ENCODE measurements at regions not wholly inside any gene's neighbourhood (a gene's known extent, or its start where the extent isn't known, plus 50 kb on each side); places are given as distances from the start of the nearest gene placed in this dataset.

GRCh38 chr3:99434190-99434589 lies 204.2 kb upstream of the COL8A1 start:
- no peak for DNase-seq
- intact Hi-C loops (cut with DNase I; ENCODE audit: low total_unique reads), result no loop called here
- Histone ChIP-seq H3K4me1 (no peaks in the 10 kb centered on the region), H3K36me3 (no peaks in the 10 kb centered on the region), H3K27ac (no peak overlapping the region), H3K4me3 (no peak overlapping the region), H3K27me3 (no peaks in the 10 kb centered on the region), H3K9me3 (no peaks in the 10 kb centered on the region)
- TF ChIP-seq POLR2A (IDR thresholded peaks at IDR 0.05) (no peak), CTCF (IDR thresholded peaks at IDR 0.05) (no peak)

DNA sequence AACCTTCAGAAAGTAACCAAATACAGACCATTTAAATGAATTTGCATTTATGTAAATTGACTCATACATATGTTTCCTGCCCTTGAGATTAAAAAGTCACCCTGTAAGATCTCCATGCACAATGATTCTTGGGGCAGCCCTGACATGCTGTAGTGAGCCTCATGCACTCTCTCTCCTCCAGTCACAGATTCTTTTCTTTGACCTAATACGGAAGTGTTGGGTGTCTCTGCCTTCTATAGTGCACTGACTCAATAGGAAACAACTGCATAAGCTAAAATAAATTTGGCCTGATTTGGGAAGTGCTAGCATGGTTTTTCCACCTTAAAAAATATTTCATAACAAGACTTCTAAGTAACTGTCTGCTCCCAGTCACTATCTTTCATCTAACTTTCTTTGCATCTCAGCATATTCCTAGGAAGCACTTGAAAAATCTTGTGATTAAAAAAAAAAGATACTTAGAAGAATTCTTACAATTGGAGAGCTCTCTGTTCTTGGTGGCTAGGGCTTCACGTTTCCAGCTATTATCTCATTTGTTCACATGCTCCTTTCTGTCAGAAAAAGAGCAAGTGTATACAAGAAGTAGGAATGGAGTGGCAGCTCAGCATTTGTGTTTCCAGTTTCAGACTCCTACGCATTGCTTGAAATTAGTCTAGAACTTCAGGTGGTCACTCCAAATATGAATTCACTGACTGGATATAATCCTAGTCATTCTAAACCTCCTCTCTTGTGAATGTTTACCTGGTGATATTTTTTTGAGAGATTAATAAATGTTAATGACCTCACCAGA lies 207.9 kb upstream of the COL8A1 start:
- no peaks in the 10 kb centered on the region for H3K9me3 ChIP-seq
- H3K4me1 ChIP-seq, result no peaks in the 10 kb centered on the region
- H3K27me3 ChIP-seq, result no peaks in the 10 kb centered on the region
- H3K4me3 ChIP-seq, result no peak overlapping the region
- TF ChIP-seq CTCF (IDR thresholded peaks at IDR 0.05), result no peak
- no peak for TF ChIP-seq POLR2A (IDR thresholded peaks at IDR 0.05)
- intact Hi-C loops (cut with DNase I; ENCODE audit: low total_unique reads), result no loop called here
- no peak for DNase-seq
- no peaks in the 10 kb centered on the region for H3K36me3 ChIP-seq
- no peak overlapping the region for H3K27ac ChIP-seq

DNA sequence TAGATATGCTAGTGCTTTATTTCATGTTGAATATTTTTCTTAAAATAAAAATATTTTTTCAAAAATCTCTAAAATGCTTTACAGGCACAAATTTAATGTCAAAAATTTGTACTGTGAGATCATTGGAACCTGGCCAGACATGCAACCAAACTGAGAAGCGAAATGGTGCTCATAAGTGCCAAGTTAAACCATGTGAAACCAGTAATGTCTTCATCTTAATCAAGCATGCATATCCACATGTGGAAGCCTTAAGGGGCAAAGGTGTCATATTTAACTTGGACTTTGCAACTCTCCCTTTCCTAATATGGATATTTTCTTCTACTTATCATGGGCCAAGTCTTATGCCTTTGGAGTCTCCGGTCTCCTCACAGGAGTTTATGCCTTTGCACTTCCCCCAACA lies 208.9 kb upstream of the COL8A1 start:
- Histone ChIP-seq H3K4me3 (no peak overlapping the region), H3K9me3 (no peaks in the 10 kb centered on the region), H3K4me1 (no peaks in the 10 kb centered on the region), H3K36me3 (no peaks in the 10 kb centered on the region), H3K27ac (no peak overlapping the region), H3K27me3 (no peaks in the 10 kb centered on the region)
- TF ChIP-seq CTCF (IDR thresholded peaks at IDR 0.05) (no peak), POLR2A (IDR thresholded peaks at IDR 0.05) (no peak)
- intact Hi-C loops (cut with DNase I; ENCODE audit: low total_unique reads), result no loop called here
- no peak for DNase-seq

DNA sequence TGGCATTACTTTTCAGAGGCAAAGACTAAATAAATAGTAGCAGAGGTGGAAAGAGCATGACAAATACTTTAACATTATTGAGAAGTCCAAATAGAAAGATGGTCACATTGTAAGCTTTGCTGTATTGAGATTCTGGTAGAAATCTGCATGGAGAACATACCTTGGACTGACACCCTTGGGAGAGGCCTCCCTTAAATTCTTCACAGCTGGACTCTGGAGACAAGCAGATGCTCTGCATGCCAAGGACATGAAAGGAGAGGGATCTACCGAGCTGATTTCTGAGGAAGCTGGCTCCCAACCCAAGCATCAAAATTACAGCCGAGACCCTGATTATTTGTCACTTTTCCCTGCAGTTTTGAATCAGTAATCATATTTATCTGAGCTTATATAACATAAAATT lies 212.5 kb upstream of the COL8A1 start:
- H3K4me3 ChIP-seq, result no peak overlapping the region
- no peaks in the 10 kb centered on the region for H3K27me3 ChIP-seq
- no peaks in the 10 kb centered on the region for H3K36me3 ChIP-seq
- H3K9me3 ChIP-seq, result no peaks in the 10 kb centered on the region
- no peak overlapping the region for H3K27ac ChIP-seq
- DNase-seq, result no peak
- intact Hi-C loops (cut with DNase I; ENCODE audit: low total_unique reads), result no loop called here
- no peaks in the 10 kb centered on the region for H3K4me1 ChIP-seq
- no peak for TF ChIP-seq CTCF (IDR thresholded peaks at IDR 0.05)
- TF ChIP-seq POLR2A (IDR thresholded peaks at IDR 0.05), result no peak

DNA sequence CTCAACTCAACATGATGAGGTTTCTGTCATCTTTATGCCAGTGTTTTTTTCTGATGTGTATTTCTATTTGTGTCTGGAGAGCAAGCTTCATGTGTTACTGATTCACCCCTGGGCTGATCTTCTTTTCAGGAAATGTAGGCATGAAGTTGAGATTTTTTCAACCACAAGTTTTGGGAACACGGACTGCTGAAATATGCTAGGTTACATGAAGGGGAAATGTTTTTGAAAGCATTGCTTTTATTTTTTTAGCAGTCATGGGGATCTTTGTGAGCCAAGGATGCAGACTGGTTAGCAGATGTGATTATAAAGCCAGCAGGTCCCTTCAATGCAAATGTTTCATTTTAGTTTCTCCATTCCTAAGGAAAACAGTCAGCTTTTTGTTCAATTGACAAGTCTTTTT lies 219.3 kb upstream of the COL8A1 start:
- DNase-seq, result no peak
- Histone ChIP-seq H3K27ac (no peak overlapping the region), H3K9me3 (no peaks in the 10 kb centered on the region), H3K4me3 (no peak overlapping the region), H3K4me1 (no peaks in the 10 kb centered on the region), H3K36me3 (no peaks in the 10 kb centered on the region), H3K27me3 (no peaks in the 10 kb centered on the region)
- intact Hi-C loops (cut with DNase I; ENCODE audit: low total_unique reads), result no loop called here
- TF ChIP-seq CTCF (IDR thresholded peaks at IDR 0.05) (no peak), POLR2A (IDR thresholded peaks at IDR 0.05) (no peak)

Measured in uterus (tissue), 3 donors.